Activated CD4-positive, CD25-positive, alpha-beta regulatory T cell (primary cell): ENCODE measurements at regions not wholly inside any gene's neighbourhood (a gene's known extent, or its start where the extent isn't known, plus 50 kb on each side); places are given as distances from the start of the nearest gene placed in this dataset.

Source experiments
- DNase-seq, 4 experiments: peaks; one replicate each; lab custom pipeline; 2025; lab: John Stamatoyannopoulos, UW

DNA sequence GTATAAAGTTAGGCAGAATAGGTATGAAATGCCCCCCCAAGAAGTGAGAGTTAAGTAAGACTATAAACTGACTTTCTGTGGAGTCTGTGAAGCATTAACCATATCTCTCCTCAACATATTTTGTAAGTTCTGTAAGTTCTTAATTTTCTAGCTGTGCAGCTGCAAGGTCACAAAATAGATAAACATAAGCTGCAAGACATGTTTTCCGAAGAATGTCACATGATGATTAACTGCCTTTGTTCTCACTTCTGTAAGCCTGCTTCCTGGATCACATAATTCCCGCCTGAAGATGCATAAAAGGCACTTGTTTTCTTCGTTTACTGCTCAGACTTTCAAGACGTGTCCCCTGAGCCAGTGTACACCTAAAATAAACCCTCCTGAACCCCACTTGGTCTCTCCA, 292.9 kb upstream of the AMELY start:
- DNase-seq: no peak

- DNase-seq: no peak
Measured at GRCh38 chrY:7182591-7182990, 271.0 kb upstream of the AMELY start.

DNA sequence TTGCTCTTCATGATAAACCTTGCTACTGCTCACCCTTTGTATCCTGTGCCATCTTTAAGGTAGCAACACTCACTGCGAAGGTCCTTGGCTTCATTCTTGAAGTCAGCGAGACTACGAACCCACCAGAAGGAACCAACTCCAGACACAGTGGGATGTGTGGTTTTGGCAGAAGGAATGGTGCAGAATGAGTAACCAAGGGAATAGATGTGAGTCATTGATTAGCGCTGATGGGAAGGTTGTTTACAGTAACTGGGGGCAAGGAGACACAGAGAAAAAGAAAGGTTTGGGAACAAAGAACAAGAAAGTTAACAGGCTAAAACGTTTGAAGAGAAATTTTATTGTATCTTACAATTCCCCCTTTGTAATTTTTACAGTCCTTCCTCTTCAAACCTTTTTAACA, 266.1 kb upstream of the AMELY start:
- no peak for DNase-seq

- DNase-seq: no peak
Measured at GRCh38 chrY:7169475-7169874, 257.9 kb upstream of the AMELY start.

DNA sequence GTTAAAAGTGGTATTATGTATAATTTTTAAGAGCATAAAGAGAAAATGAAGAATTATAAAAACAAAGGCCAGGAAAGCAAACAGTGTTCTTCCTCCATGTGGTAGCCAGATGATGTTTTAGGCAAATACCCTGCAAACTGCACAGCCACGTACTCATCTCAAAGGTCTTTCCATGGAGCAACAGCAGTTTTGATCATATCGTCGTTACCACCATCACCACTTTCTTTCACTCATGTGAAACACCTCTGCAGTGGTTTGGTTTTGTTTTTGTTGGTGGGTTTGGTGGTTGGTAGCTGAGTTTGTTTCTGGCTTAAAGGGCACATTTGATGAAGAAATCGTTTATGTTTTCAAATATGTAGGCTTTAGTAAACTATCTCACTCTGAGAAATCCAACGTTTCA, 229.9 kb upstream of the AMELY start:
- DNase-seq: no peak
